ENCODE measurements at regions not wholly inside any gene's neighbourhood (a gene's known extent, or its start where the extent isn't known, plus 50 kb on each side); places are given as distances from the start of the nearest gene placed in this dataset.

GRCh38 chr1:5506634-5507033, 485.6 kb downstream of the NPHP4 start:
- H3K4me3 ChIP-seq (ENCODE audit: low read depth in 1 of 2, low read length in 2 of 2): no peak overlapping the region
- H3K27ac ChIP-seq (ENCODE audit: low read length): no peak overlapping the region
- ATAC-seq (ENCODE audit: insufficient read depth, low read depth) (no peak), DNase-seq (no peak)
- H3K79me2 ChIP-seq (ENCODE audit: insufficient read depth, low read length): no peaks in the 10 kb centered on the region
- peaks cover 20% of the 10 kb centered on the region for H3K27me3 ChIP-seq (ENCODE audit: insufficient read depth, low read length, poor library complexity)
- H3K4me1 ChIP-seq (ENCODE audit: insufficient read depth, low read length): no peaks in the 10 kb centered on the region
- H3K9me3 ChIP-seq (ENCODE audit: insufficient read depth, low read length, severe bottlenecking): no peaks in the 10 kb centered on the region
- TF ChIP-seq EZH2 (IDR thresholded peaks at IDR 0.05; ENCODE audit: borderline replicate concordance, low read depth, low read length, severe bottlenecking) (no peak), CTCF (IDR thresholded peaks at IDR 0.05; ENCODE audit: borderline replicate concordance, extremely low read depth, low read length, poor library complexity, severe bottlenecking) (no peak)
- H3K4me2 ChIP-seq (ENCODE audit: insufficient read depth, low read length): no peak overlapping the region
- no peak overlapping the region for H2AFZ ChIP-seq (ENCODE audit: low read depth, low read length)
- no peak overlapping the region for H3K9ac ChIP-seq (ENCODE audit: low read depth, low read length)
- H3K36me3 ChIP-seq (ENCODE audit: insufficient read depth, low read length): no peaks in the 10 kb centered on the region
- H4K20me1 ChIP-seq (ENCODE audit: insufficient read depth, low read length): peaks cover 4% of the 10 kb centered on the region

GRCh38 chr1:5505944-5506343, 486.3 kb downstream of the NPHP4 start:
- ATAC-seq (ENCODE audit: insufficient read depth, low read depth): no peak
- H3K27ac ChIP-seq (ENCODE audit: low read length): no peak overlapping the region
- no peak overlapping the region for H3K9ac ChIP-seq (ENCODE audit: low read depth, low read length)
- peaks cover 4% of the 10 kb centered on the region for H4K20me1 ChIP-seq (ENCODE audit: insufficient read depth, low read length)
- no peaks in the 10 kb centered on the region for H3K36me3 ChIP-seq (ENCODE audit: insufficient read depth, low read length)
- no peak overlapping the region for H2AFZ ChIP-seq (ENCODE audit: low read depth, low read length)
- TF ChIP-seq CTCF (IDR thresholded peaks at IDR 0.05; ENCODE audit: borderline replicate concordance, extremely low read depth, low read length, poor library complexity, severe bottlenecking) (no peak), EZH2 (IDR thresholded peaks at IDR 0.05; ENCODE audit: borderline replicate concordance, low read depth, low read length, severe bottlenecking) (no peak)
- H3K4me1 ChIP-seq (ENCODE audit: insufficient read depth, low read length): no peaks in the 10 kb centered on the region
- DNase-seq: no peak
- H3K9me3 ChIP-seq (ENCODE audit: insufficient read depth, low read length, severe bottlenecking): no peaks in the 10 kb centered on the region
- H3K79me2 ChIP-seq (ENCODE audit: insufficient read depth, low read length): no peaks in the 10 kb centered on the region
- H3K4me3 ChIP-seq (ENCODE audit: low read depth in 1 of 2, low read length in 2 of 2): no peak overlapping the region
- H3K27me3 ChIP-seq (ENCODE audit: insufficient read depth, low read length, poor library complexity): peaks cover 14% of the 10 kb centered on the region
- H3K4me2 ChIP-seq (ENCODE audit: insufficient read depth, low read length): no peak overlapping the region

- TF ChIP-seq CTCF (IDR thresholded peaks at IDR 0.05; ENCODE audit: borderline replicate concordance, extremely low read depth, low read length, poor library complexity, severe bottlenecking) (no peak), EZH2 (IDR thresholded peaks at IDR 0.05; ENCODE audit: borderline replicate concordance, low read depth, low read length, severe bottlenecking) (no peak)
- Histone ChIP-seq H4K20me1 (ENCODE audit: insufficient read depth, low read length) (peaks cover 4% of the 10 kb centered on the region), H3K79me2 (ENCODE audit: insufficient read depth, low read length) (no peaks in the 10 kb centered on the region)
These were observed 487.9 kb downstream of the NPHP4 start for GRCh38 chr1:5504364-5504740.

More at GRCh38 chr1:5504364-5504740, 487.9 kb downstream of the NPHP4 start:
- Histone ChIP-seq H3K27ac (ENCODE audit: low read length) (no peak overlapping the region), H3K27me3 (ENCODE audit: insufficient read depth, low read length, poor library complexity) (peaks cover 7% of the 10 kb centered on the region), H3K9ac (ENCODE audit: low read depth, low read length) (no peak overlapping the region), H3K4me2 (ENCODE audit: insufficient read depth, low read length) (no peak overlapping the region), H2AFZ (ENCODE audit: low read depth, low read length) (no peak overlapping the region), H3K36me3 (ENCODE audit: insufficient read depth, low read length) (no peaks in the 10 kb centered on the region), H3K4me3 (ENCODE audit: low read depth in 1 of 2, low read length in 2 of 2) (no peak overlapping the region), H3K9me3 (ENCODE audit: insufficient read depth, low read length, severe bottlenecking) (no peaks in the 10 kb centered on the region), H3K4me1 (ENCODE audit: insufficient read depth, low read length) (no peaks in the 10 kb centered on the region)
- ATAC-seq (ENCODE audit: insufficient read depth, low read depth) (no peak), DNase-seq (no peak)
